ENCODE measurements at regions not wholly inside any gene's neighbourhood (a gene's known extent, or its start where the extent isn't known, plus 50 kb on each side); places are given as distances from the start of the nearest gene placed in this dataset.

GRCh38 chr6:54737247-54737646 lies 109.3 kb upstream of the FAM83B start:
- H3K23ac ChIP-seq (ENCODE audit: low read length) = no peak overlapping the region
- no peak overlapping the region for H3K18ac ChIP-seq (ENCODE audit: low read length)
- no peaks in the 10 kb centered on the region for H3K79me1 ChIP-seq (ENCODE audit: low read length)
- H4K8ac ChIP-seq (ENCODE audit: low read depth, low read length) = no peak overlapping the region
- WGBS (ENCODE audit: extremely low coverage, insufficient coverage, low lambda C conversion rate) = no CpG with 5 or more reads among the region's 3 CpGs
- no peak overlapping the region for H3K56ac ChIP-seq (ENCODE audit: low read length)
- no peaks in the 10 kb centered on the region for H3K79me2 ChIP-seq (ENCODE audit: control insufficient read depth, insufficient read depth, low read length)
- H4K5ac ChIP-seq (ENCODE audit: low read length) = no peak overlapping the region
- no peak overlapping the region for H2BK5ac ChIP-seq (ENCODE audit: low read length)
- H3K4me2 ChIP-seq (ENCODE audit: low read length) = no peak overlapping the region
- H3K36me3 ChIP-seq (ENCODE audit: control insufficient read depth, insufficient read depth, low read length) = no peaks in the 10 kb centered on the region
- H3K4me3 ChIP-seq (ENCODE audit: low read length) = no peak overlapping the region
- no peaks in the 10 kb centered on the region for H3K4me1 ChIP-seq (ENCODE audit: control insufficient read depth, low read depth, low read length)
- no peak overlapping the region for H3K9ac ChIP-seq (ENCODE audit: low read length)
- no peak overlapping the region for H3K4ac ChIP-seq (ENCODE audit: low read depth, low read length)
- no peak overlapping the region for H2BK15ac ChIP-seq (replicated peaks; ENCODE audit: low read depth)
- no peak overlapping the region for H2BK120ac ChIP-seq (ENCODE audit: low read depth, low read length)
- H2AK5ac ChIP-seq (ENCODE audit: low read length) = no peak overlapping the region
- DNase-seq = peak; percentile 61
- H3K27me3 ChIP-seq (ENCODE audit: insufficient read depth, low read length, poor library complexity) = no peaks in the 10 kb centered on the region
- no peak overlapping the region for H3K27ac ChIP-seq (ENCODE audit: low read depth, low read length)

GRCh38 chr6:54747955-54748354 lies 98.6 kb upstream of the FAM83B start:
- H2BK120ac ChIP-seq (ENCODE audit: low read depth, low read length) = no peak overlapping the region
- H3K79me2 ChIP-seq (ENCODE audit: control insufficient read depth, insufficient read depth, low read length) = no peaks in the 10 kb centered on the region
- H2BK15ac ChIP-seq (replicated peaks; ENCODE audit: low read depth) = no peak overlapping the region
- no peak for DNase-seq
- H3K56ac ChIP-seq (ENCODE audit: low read length) = no peak overlapping the region
- 100% methylated on average over 1 of the region's 1 CpG for WGBS (ENCODE audit: extremely low coverage, insufficient coverage, low lambda C conversion rate)
- no peak overlapping the region for H3K18ac ChIP-seq (ENCODE audit: low read length)
- no peak overlapping the region for H2BK5ac ChIP-seq (ENCODE audit: low read length)
- H3K36me3 ChIP-seq (ENCODE audit: control insufficient read depth, insufficient read depth, low read length) = no peaks in the 10 kb centered on the region
- H3K4me1 ChIP-seq (ENCODE audit: control insufficient read depth, low read depth, low read length) = no peaks in the 10 kb centered on the region
- H3K4ac ChIP-seq (ENCODE audit: low read depth, low read length) = no peak overlapping the region
- no peak overlapping the region for H2AK5ac ChIP-seq (ENCODE audit: low read length)
- H3K9ac ChIP-seq (ENCODE audit: low read length) = no peak overlapping the region
- H3K4me2 ChIP-seq (ENCODE audit: low read length) = no peak overlapping the region
- H3K4me3 ChIP-seq (ENCODE audit: low read length) = no peak overlapping the region
- no peak overlapping the region for H4K5ac ChIP-seq (ENCODE audit: low read length)
- H3K27ac ChIP-seq (ENCODE audit: low read depth, low read length) = no peak overlapping the region
- H4K8ac ChIP-seq (ENCODE audit: low read depth, low read length) = no peak overlapping the region
- H3K27me3 ChIP-seq (ENCODE audit: insufficient read depth, low read length, poor library complexity) = no peaks in the 10 kb centered on the region
- no peaks in the 10 kb centered on the region for H3K79me1 ChIP-seq (ENCODE audit: low read length)
- no peak overlapping the region for H3K23ac ChIP-seq (ENCODE audit: low read length)

DNA sequence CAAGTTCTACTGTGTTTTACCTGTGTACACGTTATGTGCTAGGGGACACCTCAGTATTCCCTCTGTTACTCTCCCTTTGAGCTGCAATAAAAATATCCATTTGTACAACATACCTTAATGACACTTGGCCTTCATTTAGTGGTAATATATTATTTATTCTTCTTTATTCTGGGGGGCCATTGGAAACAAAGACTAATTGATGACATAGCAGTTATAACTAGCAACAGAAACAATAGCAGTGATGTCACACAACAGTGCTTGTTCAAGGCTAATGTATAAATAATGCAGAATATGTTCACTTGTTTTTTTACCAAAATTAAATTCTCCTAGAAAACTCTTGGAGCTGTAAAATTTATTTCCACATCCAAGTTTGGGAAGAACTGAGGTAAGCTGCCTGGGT lies 92.2 kb upstream of the FAM83B start:
- Histone ChIP-seq H3K18ac (ENCODE audit: low read length) (no peak overlapping the region), H3K79me1 (ENCODE audit: low read length) (no peaks in the 10 kb centered on the region), H2BK120ac (ENCODE audit: low read depth, low read length) (no peak overlapping the region), H3K79me2 (ENCODE audit: control insufficient read depth, insufficient read depth, low read length) (no peaks in the 10 kb centered on the region), H2BK5ac (ENCODE audit: low read length) (no peak overlapping the region), H3K27me3 (ENCODE audit: insufficient read depth, low read length, poor library complexity) (no peaks in the 10 kb centered on the region), H3K23ac (ENCODE audit: low read length) (no peak overlapping the region), H2BK15ac (replicated peaks; ENCODE audit: low read depth) (no peak overlapping the region), H3K4me3 (ENCODE audit: low read length) (no peak overlapping the region), H3K4ac (ENCODE audit: low read depth, low read length) (no peak overlapping the region), H3K4me1 (ENCODE audit: control insufficient read depth, low read depth, low read length) (no peaks in the 10 kb centered on the region), H3K9ac (ENCODE audit: low read length) (no peak overlapping the region), H3K56ac (ENCODE audit: low read length) (no peak overlapping the region), H3K4me2 (ENCODE audit: low read length) (no peak overlapping the region), H2AK5ac (ENCODE audit: low read length) (no peak overlapping the region), H3K36me3 (ENCODE audit: control insufficient read depth, insufficient read depth, low read length) (no peaks in the 10 kb centered on the region), H3K27ac (ENCODE audit: low read depth, low read length) (no peak overlapping the region), H4K5ac (ENCODE audit: low read length) (no peak overlapping the region), H4K8ac (ENCODE audit: low read depth, low read length) (no peak overlapping the region)
- WGBS (ENCODE audit: extremely low coverage, insufficient coverage, low lambda C conversion rate) = no CpG with 5 or more reads among the region's 1 CpG
- DNase-seq = no peak

DNA sequence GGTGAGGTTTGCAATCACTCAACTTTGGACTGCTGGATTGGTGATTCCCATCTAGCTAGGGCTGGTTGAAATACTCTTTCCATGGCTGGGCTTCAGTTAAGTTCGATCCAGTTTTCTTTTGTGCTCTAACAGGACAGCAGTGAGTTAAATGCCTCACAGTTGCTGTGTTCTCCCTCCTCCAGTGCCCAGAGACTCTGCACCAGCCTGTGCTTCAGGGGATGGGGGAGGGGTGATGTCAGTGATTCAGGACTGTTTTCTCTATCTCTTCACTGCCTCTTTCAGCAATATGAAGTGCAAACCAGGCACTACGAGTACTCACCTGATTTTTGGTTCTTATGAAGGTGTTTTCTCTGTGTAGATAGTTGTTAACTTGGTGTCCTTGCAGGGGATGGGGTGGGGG lies 88.2 kb upstream of the FAM83B start:
- Histone ChIP-seq H3K9ac (ENCODE audit: low read length) (no peak overlapping the region), H3K56ac (ENCODE audit: low read length) (no peak overlapping the region), H3K36me3 (ENCODE audit: control insufficient read depth, insufficient read depth, low read length) (no peaks in the 10 kb centered on the region), H4K5ac (ENCODE audit: low read length) (no peak overlapping the region), H3K79me2 (ENCODE audit: control insufficient read depth, insufficient read depth, low read length) (no peaks in the 10 kb centered on the region), H3K4me1 (ENCODE audit: control insufficient read depth, low read depth, low read length) (no peaks in the 10 kb centered on the region), H3K23ac (ENCODE audit: low read length) (no peak overlapping the region), H3K79me1 (ENCODE audit: low read length) (no peaks in the 10 kb centered on the region), H3K27ac (ENCODE audit: low read depth, low read length) (no peak overlapping the region), H2AK5ac (ENCODE audit: low read length) (no peak overlapping the region), H3K4me3 (ENCODE audit: low read length) (no peak overlapping the region), H3K18ac (ENCODE audit: low read length) (no peak overlapping the region), H3K27me3 (ENCODE audit: insufficient read depth, low read length, poor library complexity) (no peaks in the 10 kb centered on the region), H3K4ac (ENCODE audit: low read depth, low read length) (no peak overlapping the region), H4K8ac (ENCODE audit: low read depth, low read length) (no peak overlapping the region), H2BK15ac (replicated peaks; ENCODE audit: low read depth) (no peak overlapping the region), H2BK5ac (ENCODE audit: low read length) (no peak overlapping the region), H2BK120ac (ENCODE audit: low read depth, low read length) (no peak overlapping the region), H3K4me2 (ENCODE audit: low read length) (no peak overlapping the region)
- DNase-seq = peak; percentile 36
- no CpG with 5 or more reads among the region's 2 CpGs for WGBS (ENCODE audit: extremely low coverage, insufficient coverage, low lambda C conversion rate)

DNA sequence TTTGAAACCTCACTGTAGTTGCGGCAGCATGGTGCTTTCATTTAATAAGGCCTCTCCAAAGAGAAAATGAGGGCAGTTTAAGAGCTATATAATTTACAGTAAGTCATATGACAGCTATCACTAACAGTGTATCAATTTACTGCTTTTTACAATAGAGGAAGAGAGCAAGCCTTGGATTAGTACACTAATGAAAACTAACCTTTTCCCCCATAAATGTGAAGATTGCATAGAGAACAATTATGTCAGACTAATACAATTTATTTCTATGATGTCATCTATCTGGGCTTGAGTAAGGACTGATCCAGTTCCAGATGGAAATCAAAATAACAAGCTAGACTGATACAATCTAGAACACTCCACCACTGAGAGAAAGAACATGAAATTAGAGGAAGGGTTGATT lies 78.1 kb upstream of the FAM83B start:
- no CpG with 5 or more reads among the region's 1 CpG for WGBS (ENCODE audit: extremely low coverage, insufficient coverage, low lambda C conversion rate)
- Histone ChIP-seq H4K8ac (ENCODE audit: low read depth, low read length) (no peak overlapping the region), H2BK15ac (replicated peaks; ENCODE audit: low read depth) (no peak overlapping the region), H3K27ac (ENCODE audit: low read depth, low read length) (no peak overlapping the region), H3K4me1 (ENCODE audit: control insufficient read depth, low read depth, low read length) (no peaks in the 10 kb centered on the region), H3K79me1 (ENCODE audit: low read length) (no peaks in the 10 kb centered on the region), H3K27me3 (ENCODE audit: insufficient read depth, low read length, poor library complexity) (no peaks in the 10 kb centered on the region), H2BK5ac (ENCODE audit: low read length) (no peak overlapping the region), H2BK120ac (ENCODE audit: low read depth, low read length) (no peak overlapping the region), H3K18ac (ENCODE audit: low read length) (no peak overlapping the region), H2AK5ac (ENCODE audit: low read length) (no peak overlapping the region), H3K23ac (ENCODE audit: low read length) (no peak overlapping the region), H4K5ac (ENCODE audit: low read length) (no peak overlapping the region), H3K79me2 (ENCODE audit: control insufficient read depth, insufficient read depth, low read length) (no peaks in the 10 kb centered on the region), H3K36me3 (ENCODE audit: control insufficient read depth, insufficient read depth, low read length) (no peaks in the 10 kb centered on the region), H3K4me2 (ENCODE audit: low read length) (no peak overlapping the region), H3K56ac (ENCODE audit: low read length) (no peak overlapping the region), H3K9ac (ENCODE audit: low read length) (no peak overlapping the region), H3K4ac (ENCODE audit: low read depth, low read length) (no peak overlapping the region), H3K4me3 (ENCODE audit: low read length) (no peak overlapping the region)
- DNase-seq = no peak

GRCh38 chr6:54770328-54770727 lies 76.2 kb upstream of the FAM83B start:
- Histone ChIP-seq H3K36me3 (ENCODE audit: control insufficient read depth, insufficient read depth, low read length) (no peaks in the 10 kb centered on the region), H3K4me2 (ENCODE audit: low read length) (no peak overlapping the region), H2AK5ac (ENCODE audit: low read length) (no peak overlapping the region), H3K9ac (ENCODE audit: low read length) (no peak overlapping the region), H3K79me2 (ENCODE audit: control insufficient read depth, insufficient read depth, low read length) (no peaks in the 10 kb centered on the region), H2BK120ac (ENCODE audit: low read depth, low read length) (no peak overlapping the region), H2BK5ac (ENCODE audit: low read length) (no peak overlapping the region), H3K23ac (ENCODE audit: low read length) (no peak overlapping the region), H3K18ac (ENCODE audit: low read length) (no peak overlapping the region), H3K27me3 (ENCODE audit: insufficient read depth, low read length, poor library complexity) (no peaks in the 10 kb centered on the region), H3K56ac (ENCODE audit: low read length) (no peak overlapping the region), H3K79me1 (ENCODE audit: low read length) (no peaks in the 10 kb centered on the region), H3K4me1 (ENCODE audit: control insufficient read depth, low read depth, low read length) (no peaks in the 10 kb centered on the region), H3K4ac (ENCODE audit: low read depth, low read length) (no peak overlapping the region), H2BK15ac (replicated peaks; ENCODE audit: low read depth) (no peak overlapping the region), H3K4me3 (ENCODE audit: low read length) (no peak overlapping the region), H4K5ac (ENCODE audit: low read length) (no peak overlapping the region), H3K27ac (ENCODE audit: low read depth, low read length) (no peak overlapping the region), H4K8ac (ENCODE audit: low read depth, low read length) (no peak overlapping the region)
- no CpG with 5 or more reads among the region's 12 CpGs for WGBS (ENCODE audit: extremely low coverage, insufficient coverage, low lambda C conversion rate)
- DNase-seq = no peak

All from mesendoderm (in vitro differentiated cells).